GM23338 (cell line): ENCODE measurements at regions not wholly inside any gene's neighbourhood (a gene's known extent, or its start where the extent isn't known, plus 50 kb on each side); places are given as distances from the start of the nearest gene placed in this dataset.

Experiments used
- ATAC-seq: fragments of 200-7000 bp; cut with Tn5 transposase; 3 replicates; pipeline ENCODE4 v1.9.1; 2020
- DNase-seq: peaks from one replicate; pipeline ENCODE4 v3.0.0-alpha.2; 2015; ENCODE audit warnings: low spot score
- H2AFZ ChIP-seq: fragments of 200-600 bp; sonication (generic); 2 replicates; pipeline ENCODE4 v1.8.0; 2016; ENCODE audit warnings: antibody characterized with exemption, mild to moderate bottlenecking, moderate library complexity
- H3F3A ChIP-seq: fragments of 200-600 bp; sonication (generic); replicated peaks from 2 replicates; pipeline ENCODE4 v1.8.0; 2017; ENCODE audit warnings: antibody characterized with exemption, mixed run types, low read depth
- H3K27ac ChIP-seq: fragments of 200-600 bp; sonication (generic); 2 replicates; pipeline ENCODE4 v1.6.1; 2016; ENCODE audit warnings: low read depth
- H3K27me3 ChIP-seq: fragments of 200-600 bp; sonication (generic); 2 replicates; pipeline ENCODE4 v1.8.0; 2016; ENCODE audit warnings: mild to moderate bottlenecking, mixed run types, moderate library complexity; ENCODE audit not compliant: insufficient read depth
- H3K36me3 ChIP-seq: fragments of 200-600 bp; sonication (generic); 2 replicates; pipeline ENCODE4 v1.8.0; 2016; ENCODE audit warnings: mild to moderate bottlenecking; ENCODE audit not compliant: insufficient read depth
- H3K4me1 ChIP-seq: fragments of 200-600 bp; sonication (generic); 2 replicates; pipeline ENCODE4 v1.8.0; 2016; ENCODE audit warnings: mild to moderate bottlenecking, moderate library complexity; ENCODE audit not compliant: insufficient read depth
- H3K4me2 ChIP-seq: fragments of 200-600 bp; sonication (generic); 2 replicates; pipeline ENCODE4 v1.7.1; 2017; ENCODE audit warnings: mixed run types
- H3K4me3 ChIP-seq: fragments of 200-600 bp; sonication (generic); 2 replicates; pipeline ENCODE4 v1.6.1; 2016; ENCODE audit warnings: mixed run types
- H3K79me2 ChIP-seq: fragments of 200-600 bp; sonication (generic); replicated peaks from 2 replicates; pipeline ENCODE4 v1.8.0; 2017; ENCODE audit warnings: mild to moderate bottlenecking; ENCODE audit not compliant: insufficient read depth
- H3K9me2 ChIP-seq: fragments of 200-600 bp; sonication (generic); 2 replicates; pipeline ENCODE4 v1.8.0; 2017; ENCODE audit not compliant: insufficient read depth
- H4K20me1 ChIP-seq: fragments of 200-600 bp; sonication (generic); replicated peaks from 2 replicates; pipeline ENCODE4 v1.8.0; 2017; ENCODE audit warnings: mild to moderate bottlenecking; ENCODE audit not compliant: insufficient read depth
- H3K27ac Mint-ChIP-seq: 2 replicates; pipeline ENCODE4 v1.8.0; 2020; ENCODE audit warnings: inconsistent platforms, mild to moderate bottlenecking, moderate library complexity, mixed read lengths
- H3K27me3 Mint-ChIP-seq: 3 replicates; pipeline ENCODE4 v1.8.0; 2022; ENCODE audit warnings: low read depth, mild to moderate bottlenecking, moderate library complexity, mixed read lengths, inconsistent platforms; ENCODE audit not compliant: insufficient read depth, poor library complexity
- H3K36me3 Mint-ChIP-seq: 3 replicates; pipeline ENCODE4 v1.8.0; 2021; ENCODE audit warnings: low read depth, mild to moderate bottlenecking, inconsistent platforms, moderate library complexity, mixed read lengths
- H3K4me1 Mint-ChIP-seq: 3 replicates; pipeline ENCODE4 v1.8.0; 2020; ENCODE audit warnings: mild to moderate bottlenecking, inconsistent platforms, mixed read lengths
- H3K4me3 Mint-ChIP-seq: 3 replicates; pipeline ENCODE4 v1.8.0; 2021; ENCODE audit warnings: moderate library complexity, mild to moderate bottlenecking, inconsistent platforms, mixed read lengths
- H3K9me3 Mint-ChIP-seq: 3 replicates; pipeline ENCODE4 v1.8.0; 2020; ENCODE audit warnings: moderate library complexity, mild to moderate bottlenecking, inconsistent platforms, mixed read lengths
- CREB1 ChIP-seq: fragments of 250-450 bp; sonication (Bioruptor Pico); IDR thresholded peaks from 2 replicates; pipeline ENCODE4 v1.5.0; 2020; ENCODE audit warnings: low read depth, mild to moderate bottlenecking, moderate library complexity
- EZH2 ChIP-seq: fragments of 200-600 bp; sonication (generic); IDR thresholded peaks from one replicate; pipeline ENCODE4 v1.8.0; 2017; ENCODE audit warnings: antibody characterized with exemption, mild to moderate bottlenecking, low read depth; ENCODE audit not compliant: unreplicated experiment
- EZH2phosphoT487 ChIP-seq: fragments of 200-600 bp; sonication (generic); IDR thresholded peaks from one replicate; pipeline ENCODE4 v1.8.1; 2018; ENCODE audit warnings: antibody characterized with exemption; ENCODE audit not compliant: unreplicated experiment
- JUNB ChIP-seq: IDR thresholded peaks from one replicate; pipeline ENCODE4 v1.6.1; 2016; ENCODE audit warnings: antibody characterized with exemption; ENCODE audit not compliant: unreplicated experiment
- NANOG ChIP-seq: IDR thresholded peaks from 2 replicates; pipeline ENCODE4 v1.6.1; 2016; ENCODE audit warnings: antibody characterized with exemption, borderline replicate concordance
- POLR2AphosphoS5 ChIP-seq: IDR thresholded peaks from 2 replicates; pipeline ENCODE4 v1.6.1; 2016; ENCODE audit warnings: antibody characterized with exemption, low read depth
- STAT1 ChIP-seq: IDR thresholded peaks from one replicate; pipeline ENCODE4 v1.6.1; 2016; ENCODE audit warnings: antibody characterized with exemption; ENCODE audit not compliant: unreplicated experiment
- ZNF114 ChIP-seq: fragments of 250-450 bp; sonication (Bioruptor Pico); IDR thresholded peaks from 2 replicates; pipeline ENCODE4 v1.5.0; 2020; ENCODE audit warnings: mild to moderate bottlenecking, moderate library complexity
- ZNF331 ChIP-seq: fragments of 250-450 bp; sonication (Bioruptor Pico); IDR thresholded peaks from 2 replicates; pipeline ENCODE4 v1.5.0; 2020; ENCODE audit warnings: low read depth, mild to moderate bottlenecking, moderate library complexity
- TF ChIP-seq, protein P1 (sequence below): IDR thresholded peaks from one replicate; pipeline ENCODE4 v1.6.1; 2018; ENCODE audit warnings: antibody characterized with exemption; ENCODE audit not compliant: unreplicated experiment
- TF ChIP-seq, protein P2 (sequence below), 2 experiments: fragments of 200-600 bp in 1 of 2; sonication (generic) in 1 of 2; conservative IDR thresholded peaks; 2 replicates each; pipeline versions ENCODE4 v1.5.1 to v1.6.1; 2016 to 2017; ENCODE audit warnings: antibody characterized with exemption in 2 of 2, low read depth in 2 of 2, mild to moderate bottlenecking in 2 of 2, moderate library complexity in 1 of 2
- TF ChIP-seq, protein P3 (sequence below): IDR thresholded peaks from 2 replicates; pipeline ENCODE4 v1.6.1; 2016; ENCODE audit warnings: antibody characterized with exemption
- TF ChIP-seq, protein P4 (sequence below): fragments of 250-450 bp; sonication (Bioruptor Pico); IDR thresholded peaks from 2 replicates; pipeline ENCODE4 v1.5.0; 2020; ENCODE audit warnings: mild to moderate bottlenecking, moderate library complexity

DNA sequence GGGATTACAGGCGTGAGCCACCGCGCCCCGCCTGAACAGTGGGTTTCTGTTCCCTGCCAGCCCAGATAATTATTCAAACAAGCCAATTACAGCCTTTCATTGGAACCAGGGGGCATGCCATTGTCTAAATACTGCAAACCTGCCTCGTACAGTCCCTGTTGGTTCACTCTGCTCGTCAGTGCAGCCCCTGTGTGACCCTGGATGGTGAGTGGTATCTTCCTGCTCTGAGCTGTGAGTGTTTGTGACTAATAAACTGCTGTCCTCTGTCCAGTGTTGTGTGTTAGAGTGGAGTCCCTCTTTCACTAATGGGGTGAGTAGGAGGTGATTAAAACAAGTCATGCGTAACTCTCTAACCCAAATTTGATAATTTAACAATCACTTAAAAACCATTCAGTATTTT, 176.5 kb upstream of the FAM3C start:
- H3K4me3 Mint-ChIP-seq: no peak overlapping the region
- no peak for TF ChIP-seq EZH2
- TF ChIP-seq, protein P1, sequence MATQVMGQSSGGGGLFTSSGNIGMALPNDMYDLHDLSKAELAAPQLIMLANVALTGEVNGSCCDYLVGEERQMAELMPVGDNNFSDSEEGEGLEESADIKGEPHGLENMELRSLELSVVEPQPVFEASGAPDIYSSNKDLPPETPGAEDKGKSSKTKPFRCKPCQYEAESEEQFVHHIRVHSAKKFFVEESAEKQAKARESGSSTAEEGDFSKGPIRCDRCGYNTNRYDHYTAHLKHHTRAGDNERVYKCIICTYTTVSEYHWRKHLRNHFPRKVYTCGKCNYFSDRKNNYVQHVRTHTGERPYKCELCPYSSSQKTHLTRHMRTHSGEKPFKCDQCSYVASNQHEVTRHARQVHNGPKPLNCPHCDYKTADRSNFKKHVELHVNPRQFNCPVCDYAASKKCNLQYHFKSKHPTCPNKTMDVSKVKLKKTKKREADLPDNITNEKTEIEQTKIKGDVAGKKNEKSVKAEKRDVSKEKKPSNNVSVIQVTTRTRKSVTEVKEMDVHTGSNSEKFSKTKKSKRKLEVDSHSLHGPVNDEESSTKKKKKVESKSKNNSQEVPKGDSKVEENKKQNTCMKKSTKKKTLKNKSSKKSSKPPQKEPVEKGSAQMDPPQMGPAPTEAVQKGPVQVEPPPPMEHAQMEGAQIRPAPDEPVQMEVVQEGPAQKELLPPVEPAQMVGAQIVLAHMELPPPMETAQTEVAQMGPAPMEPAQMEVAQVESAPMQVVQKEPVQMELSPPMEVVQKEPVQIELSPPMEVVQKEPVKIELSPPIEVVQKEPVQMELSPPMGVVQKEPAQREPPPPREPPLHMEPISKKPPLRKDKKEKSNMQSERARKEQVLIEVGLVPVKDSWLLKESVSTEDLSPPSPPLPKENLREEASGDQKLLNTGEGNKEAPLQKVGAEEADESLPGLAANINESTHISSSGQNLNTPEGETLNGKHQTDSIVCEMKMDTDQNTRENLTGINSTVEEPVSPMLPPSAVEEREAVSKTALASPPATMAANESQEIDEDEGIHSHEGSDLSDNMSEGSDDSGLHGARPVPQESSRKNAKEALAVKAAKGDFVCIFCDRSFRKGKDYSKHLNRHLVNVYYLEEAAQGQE: no peak
- TF ChIP-seq EZH2phosphoT487: no peak
- no peak for TF ChIP-seq ZNF331 (CRISPR knock-in tag)
- TF ChIP-seq CREB1 (CRISPR knock-in tag): no peak
- TF ChIP-seq NANOG: no peak
- TF ChIP-seq JUNB: no peak
- TF ChIP-seq, protein P2, sequence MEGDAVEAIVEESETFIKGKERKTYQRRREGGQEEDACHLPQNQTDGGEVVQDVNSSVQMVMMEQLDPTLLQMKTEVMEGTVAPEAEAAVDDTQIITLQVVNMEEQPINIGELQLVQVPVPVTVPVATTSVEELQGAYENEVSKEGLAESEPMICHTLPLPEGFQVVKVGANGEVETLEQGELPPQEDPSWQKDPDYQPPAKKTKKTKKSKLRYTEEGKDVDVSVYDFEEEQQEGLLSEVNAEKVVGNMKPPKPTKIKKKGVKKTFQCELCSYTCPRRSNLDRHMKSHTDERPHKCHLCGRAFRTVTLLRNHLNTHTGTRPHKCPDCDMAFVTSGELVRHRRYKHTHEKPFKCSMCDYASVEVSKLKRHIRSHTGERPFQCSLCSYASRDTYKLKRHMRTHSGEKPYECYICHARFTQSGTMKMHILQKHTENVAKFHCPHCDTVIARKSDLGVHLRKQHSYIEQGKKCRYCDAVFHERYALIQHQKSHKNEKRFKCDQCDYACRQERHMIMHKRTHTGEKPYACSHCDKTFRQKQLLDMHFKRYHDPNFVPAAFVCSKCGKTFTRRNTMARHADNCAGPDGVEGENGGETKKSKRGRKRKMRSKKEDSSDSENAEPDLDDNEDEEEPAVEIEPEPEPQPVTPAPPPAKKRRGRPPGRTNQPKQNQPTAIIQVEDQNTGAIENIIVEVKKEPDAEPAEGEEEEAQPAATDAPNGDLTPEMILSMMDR (conservative IDR thresholded peaks at IDR 0.05; ENCODE audit: low read depth in 2 of 2): no peak
- TF ChIP-seq, protein P3, sequence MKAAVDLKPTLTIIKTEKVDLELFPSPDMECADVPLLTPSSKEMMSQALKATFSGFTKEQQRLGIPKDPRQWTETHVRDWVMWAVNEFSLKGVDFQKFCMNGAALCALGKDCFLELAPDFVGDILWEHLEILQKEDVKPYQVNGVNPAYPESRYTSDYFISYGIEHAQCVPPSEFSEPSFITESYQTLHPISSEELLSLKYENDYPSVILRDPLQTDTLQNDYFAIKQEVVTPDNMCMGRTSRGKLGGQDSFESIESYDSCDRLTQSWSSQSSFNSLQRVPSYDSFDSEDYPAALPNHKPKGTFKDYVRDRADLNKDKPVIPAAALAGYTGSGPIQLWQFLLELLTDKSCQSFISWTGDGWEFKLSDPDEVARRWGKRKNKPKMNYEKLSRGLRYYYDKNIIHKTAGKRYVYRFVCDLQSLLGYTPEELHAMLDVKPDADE: no peak
- no peak for TF ChIP-seq POLR2AphosphoS5
- TF ChIP-seq ZNF114: no peak
- TF ChIP-seq STAT1: no peak
- TF ChIP-seq, protein P4, sequence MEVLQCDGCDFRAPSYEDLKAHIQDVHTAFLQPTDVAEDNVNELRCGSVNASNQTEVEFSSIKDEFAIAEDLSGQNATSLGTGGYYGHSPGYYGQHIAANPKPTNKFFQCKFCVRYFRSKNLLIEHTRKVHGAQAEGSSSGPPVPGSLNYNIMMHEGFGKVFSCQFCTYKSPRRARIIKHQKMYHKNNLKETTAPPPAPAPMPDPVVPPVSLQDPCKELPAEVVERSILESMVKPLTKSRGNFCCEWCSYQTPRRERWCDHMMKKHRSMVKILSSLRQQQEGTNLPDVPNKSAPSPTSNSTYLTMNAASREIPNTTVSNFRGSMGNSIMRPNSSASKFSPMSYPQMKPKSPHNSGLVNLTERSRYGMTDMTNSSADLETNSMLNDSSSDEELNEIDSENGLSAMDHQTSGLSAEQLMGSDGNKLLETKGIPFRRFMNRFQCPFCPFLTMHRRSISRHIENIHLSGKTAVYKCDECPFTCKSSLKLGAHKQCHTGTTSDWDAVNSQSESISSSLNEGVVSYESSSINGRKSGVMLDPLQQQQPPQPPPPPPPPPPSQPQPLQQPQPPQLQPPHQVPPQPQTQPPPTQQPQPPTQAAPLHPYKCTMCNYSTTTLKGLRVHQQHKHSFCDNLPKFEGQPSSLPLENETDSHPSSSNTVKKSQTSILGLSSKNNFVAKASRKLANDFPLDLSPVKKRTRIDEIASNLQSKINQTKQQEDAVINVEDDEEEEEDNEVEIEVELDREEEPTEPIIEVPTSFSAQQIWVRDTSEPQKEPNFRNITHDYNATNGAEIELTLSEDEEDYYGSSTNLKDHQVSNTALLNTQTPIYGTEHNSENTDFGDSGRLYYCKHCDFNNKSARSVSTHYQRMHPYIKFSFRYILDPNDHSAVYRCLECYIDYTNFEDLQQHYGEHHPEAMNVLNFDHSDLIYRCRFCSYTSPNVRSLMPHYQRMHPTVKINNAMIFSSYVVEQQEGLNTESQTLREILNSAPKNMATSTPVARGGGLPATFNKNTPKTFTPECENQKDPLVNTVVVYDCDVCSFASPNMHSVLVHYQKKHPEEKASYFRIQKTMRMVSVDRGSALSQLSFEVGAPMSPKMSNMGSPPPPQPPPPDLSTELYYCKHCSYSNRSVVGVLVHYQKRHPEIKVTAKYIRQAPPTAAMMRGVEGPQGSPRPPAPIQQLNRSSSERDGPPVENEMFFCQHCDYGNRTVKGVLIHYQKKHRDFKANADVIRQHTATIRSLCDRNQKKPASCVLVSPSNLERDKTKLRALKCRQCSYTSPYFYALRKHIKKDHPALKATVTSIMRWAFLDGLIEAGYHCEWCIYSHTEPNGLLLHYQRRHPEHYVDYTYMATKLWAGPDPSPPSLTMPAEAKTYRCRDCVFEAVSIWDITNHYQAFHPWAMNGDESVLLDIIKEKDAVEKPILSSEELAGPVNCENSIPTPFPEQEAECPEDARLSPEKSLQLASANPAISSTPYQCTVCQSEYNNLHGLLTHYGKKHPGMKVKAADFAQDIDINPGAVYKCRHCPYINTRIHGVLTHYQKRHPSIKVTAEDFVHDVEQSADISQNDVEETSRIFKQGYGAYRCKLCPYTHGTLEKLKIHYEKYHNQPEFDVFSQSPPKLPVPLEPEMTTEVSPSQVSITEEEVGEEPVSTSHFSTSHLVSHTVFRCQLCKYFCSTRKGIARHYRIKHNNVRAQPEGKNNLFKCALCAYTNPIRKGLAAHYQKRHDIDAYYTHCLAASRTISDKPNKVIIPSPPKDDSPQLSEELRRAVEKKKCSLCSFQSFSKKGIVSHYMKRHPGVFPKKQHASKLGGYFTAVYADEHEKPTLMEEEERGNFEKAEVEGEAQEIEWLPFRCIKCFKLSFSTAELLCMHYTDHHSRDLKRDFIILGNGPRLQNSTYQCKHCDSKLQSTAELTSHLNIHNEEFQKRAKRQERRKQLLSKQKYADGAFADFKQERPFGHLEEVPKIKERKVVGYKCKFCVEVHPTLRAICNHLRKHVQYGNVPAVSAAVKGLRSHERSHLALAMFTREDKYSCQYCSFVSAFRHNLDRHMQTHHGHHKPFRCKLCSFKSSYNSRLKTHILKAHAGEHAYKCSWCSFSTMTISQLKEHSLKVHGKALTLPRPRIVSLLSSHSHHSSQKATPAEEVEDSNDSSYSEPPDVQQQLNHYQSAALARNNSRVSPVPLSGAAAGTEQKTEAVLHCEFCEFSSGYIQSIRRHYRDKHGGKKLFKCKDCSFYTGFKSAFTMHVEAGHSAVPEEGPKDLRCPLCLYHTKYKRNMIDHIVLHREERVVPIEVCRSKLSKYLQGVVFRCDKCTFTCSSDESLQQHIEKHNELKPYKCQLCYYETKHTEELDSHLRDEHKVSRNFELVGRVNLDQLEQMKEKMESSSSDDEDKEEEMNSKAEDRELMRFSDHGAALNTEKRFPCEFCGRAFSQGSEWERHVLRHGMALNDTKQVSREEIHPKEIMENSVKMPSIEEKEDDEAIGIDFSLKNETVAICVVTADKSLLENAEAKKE (CRISPR knock-in tag): no peak

More for the DNA sequence above, 176.5 kb upstream of the FAM3C start:
- Histone ChIP-seq H3K36me3 (no peaks in the 10 kb centered on the region), H3K27ac (no peak overlapping the region), H3K4me1 (0 out of 2 replicates have a peak, but pooled peaks cover 5% of the 10 kb centered on the region), H3K79me2 (no peaks in the 10 kb centered on the region), H3K4me3 (no peak overlapping the region), H3K27me3 (no peaks in the 10 kb centered on the region), H3F3A (no peaks in the 10 kb centered on the region), H3K9me2 (peaks cover 5% of the 10 kb centered on the region), H2AFZ (peak overlapping the region; percentile 73; the same call in 1 of the 2 replicates), H3K4me2 (no peak overlapping the region), H4K20me1 (no peaks in the 10 kb centered on the region)
- peaks cover 3% of the 10 kb centered on the region for H3K9me3 Mint-ChIP-seq
- no peak for DNase-seq
- no peak for ATAC-seq
- H3K27me3 Mint-ChIP-seq: peaks cover 5% of the 10 kb centered on the region
- peak overlapping the region; percentile 15; the same call in 1 of the 2 replicates for H3K27ac Mint-ChIP-seq
- peaks cover 3% of the 10 kb centered on the region for H3K36me3 Mint-ChIP-seq
- H3K4me1 Mint-ChIP-seq: peaks cover 15% of the 10 kb centered on the region
